H1 (cell line): ENCODE measurements at regions not wholly inside any gene's neighbourhood (a gene's known extent, or its start where the extent isn't known, plus 50 kb on each side); places are given as distances from the start of the nearest gene placed in this dataset.

ENCODE experiments used
- CBX8 ChIP-seq: fragments of 300-800, 300-1000 bp; sonication (generic); IDR thresholded peaks from 2 replicates; pipeline ENCODE4 v1.7.1; 2016; ENCODE audit warnings: low read depth, low read length, borderline replicate concordance
- TF ChIP-seq, protein P1 (sequence below): IDR thresholded peaks from 2 replicates; pipeline ENCODE4 v1.6.1; 2012; ENCODE audit warnings: low read length, inconsistent platforms

- TF ChIP-seq, protein P1, sequence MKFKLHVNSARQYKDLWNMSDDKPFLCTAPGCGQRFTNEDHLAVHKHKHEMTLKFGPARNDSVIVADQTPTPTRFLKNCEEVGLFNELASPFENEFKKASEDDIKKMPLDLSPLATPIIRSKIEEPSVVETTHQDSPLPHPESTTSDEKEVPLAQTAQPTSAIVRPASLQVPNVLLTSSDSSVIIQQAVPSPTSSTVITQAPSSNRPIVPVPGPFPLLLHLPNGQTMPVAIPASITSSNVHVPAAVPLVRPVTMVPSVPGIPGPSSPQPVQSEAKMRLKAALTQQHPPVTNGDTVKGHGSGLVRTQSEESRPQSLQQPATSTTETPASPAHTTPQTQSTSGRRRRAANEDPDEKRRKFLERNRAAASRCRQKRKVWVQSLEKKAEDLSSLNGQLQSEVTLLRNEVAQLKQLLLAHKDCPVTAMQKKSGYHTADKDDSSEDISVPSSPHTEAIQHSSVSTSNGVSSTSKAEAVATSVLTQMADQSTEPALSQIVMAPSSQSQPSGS = no peak
- TF ChIP-seq CBX8 = no peak
Measured at GRCh38 chr10:78428579-78428978, 394.9 kb downstream of the RPS24 start (continued).
